ENCODE measurements at regions not wholly inside any gene's neighbourhood (a gene's known extent, or its start where the extent isn't known, plus 50 kb on each side); places are given as distances from the start of the nearest gene placed in this dataset.

DNA sequence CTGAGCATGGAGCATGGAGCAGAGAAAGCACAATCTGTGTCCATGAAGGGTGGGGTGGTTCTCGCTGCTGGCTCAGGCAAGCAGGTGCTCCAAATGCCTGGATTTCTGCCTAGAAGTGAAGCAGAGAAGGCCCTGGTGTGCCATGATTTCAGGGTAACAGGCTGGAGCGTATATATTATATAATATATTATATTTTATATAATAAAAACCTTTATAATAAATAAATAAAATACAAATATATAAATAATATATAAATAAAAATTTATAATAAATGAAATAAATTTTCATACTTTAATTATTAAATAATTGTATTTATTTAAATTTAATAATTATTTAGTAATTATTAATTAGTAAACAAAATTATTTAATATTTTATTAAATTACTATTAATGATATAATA, 707.4 kb upstream of the COX7C start:
- DNase-seq (ENCODE audit: low spot score in 2 of 2), result no peak
- TF ChIP-seq POLR2A (IDR thresholded peaks at IDR 0.05), result no peak
- TF ChIP-seq, protein P1, sequence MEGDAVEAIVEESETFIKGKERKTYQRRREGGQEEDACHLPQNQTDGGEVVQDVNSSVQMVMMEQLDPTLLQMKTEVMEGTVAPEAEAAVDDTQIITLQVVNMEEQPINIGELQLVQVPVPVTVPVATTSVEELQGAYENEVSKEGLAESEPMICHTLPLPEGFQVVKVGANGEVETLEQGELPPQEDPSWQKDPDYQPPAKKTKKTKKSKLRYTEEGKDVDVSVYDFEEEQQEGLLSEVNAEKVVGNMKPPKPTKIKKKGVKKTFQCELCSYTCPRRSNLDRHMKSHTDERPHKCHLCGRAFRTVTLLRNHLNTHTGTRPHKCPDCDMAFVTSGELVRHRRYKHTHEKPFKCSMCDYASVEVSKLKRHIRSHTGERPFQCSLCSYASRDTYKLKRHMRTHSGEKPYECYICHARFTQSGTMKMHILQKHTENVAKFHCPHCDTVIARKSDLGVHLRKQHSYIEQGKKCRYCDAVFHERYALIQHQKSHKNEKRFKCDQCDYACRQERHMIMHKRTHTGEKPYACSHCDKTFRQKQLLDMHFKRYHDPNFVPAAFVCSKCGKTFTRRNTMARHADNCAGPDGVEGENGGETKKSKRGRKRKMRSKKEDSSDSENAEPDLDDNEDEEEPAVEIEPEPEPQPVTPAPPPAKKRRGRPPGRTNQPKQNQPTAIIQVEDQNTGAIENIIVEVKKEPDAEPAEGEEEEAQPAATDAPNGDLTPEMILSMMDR (IDR thresholded peaks at IDR 0.05), result no peak
- WGBS, 2 donors, result 91% methylated on average over 2 of the region's 2 CpGs
- intact Hi-C loops (cut with DNase I; ENCODE audit: low total_unique reads), result no loop called here
- no peak overlapping the region for H3K4me3 ChIP-seq (ENCODE audit: low read depth, poor library complexity, severe bottlenecking)

DNA sequence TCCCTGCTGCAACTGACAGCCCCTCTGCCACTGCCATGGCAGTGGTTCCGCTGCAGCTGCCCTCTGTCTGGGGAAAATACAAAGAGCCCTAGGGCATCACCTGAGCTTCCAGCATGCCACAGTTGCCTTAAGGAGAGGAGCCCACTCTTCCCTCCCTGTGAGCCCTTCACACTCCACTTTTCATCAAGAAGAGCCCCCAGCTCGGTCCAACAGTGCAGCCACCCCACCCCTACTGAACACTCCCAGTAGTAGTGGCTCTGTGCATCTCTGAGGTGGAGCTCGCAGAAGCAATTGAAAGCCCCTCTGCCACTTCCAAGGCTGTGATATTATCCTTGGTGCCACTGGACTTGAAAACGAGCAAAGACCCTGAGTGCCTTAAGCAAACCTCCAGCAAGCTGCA, 696.8 kb upstream of the COX7C start:
- intact Hi-C loops (cut with DNase I; ENCODE audit: low total_unique reads), result no loop called here
- no peak for DNase-seq (ENCODE audit: low spot score in 2 of 2)
- H3K4me3 ChIP-seq (ENCODE audit: low read depth, poor library complexity, severe bottlenecking), result no peak overlapping the region
- no peak for TF ChIP-seq POLR2A (IDR thresholded peaks at IDR 0.05)
- TF ChIP-seq, protein P1 (IDR thresholded peaks at IDR 0.05), result no peak
- 71 to 88% methylated on average over 4 of the region's 4 CpGs for WGBS, 2 donors

DNA sequence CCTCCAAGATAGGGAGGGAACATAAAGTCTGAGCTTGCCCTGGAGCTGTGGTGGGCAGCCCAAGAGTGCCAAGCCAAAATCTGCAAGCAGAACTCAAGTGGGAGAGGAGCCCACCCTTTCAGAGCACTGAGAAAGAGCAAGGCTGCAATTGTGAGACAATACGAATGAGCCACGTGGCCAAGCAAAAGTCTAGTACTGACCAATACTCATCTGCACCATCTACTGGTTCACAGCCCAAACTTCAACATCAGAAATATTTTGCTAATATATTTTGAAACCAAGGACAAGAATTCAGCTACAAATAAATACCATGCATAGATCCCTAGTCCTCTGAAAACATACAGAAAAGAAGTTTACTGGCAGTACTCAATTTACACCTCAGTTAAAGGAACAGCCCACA, 696.2 kb upstream of the COX7C start:
- intact Hi-C loops (cut with DNase I; ENCODE audit: low total_unique reads), result no loop called here
- TF ChIP-seq, protein P1 (IDR thresholded peaks at IDR 0.05), result no peak
- TF ChIP-seq POLR2A (IDR thresholded peaks at IDR 0.05), result no peak
- whole genome bisulfite sequencing, 2 donors, result 31 to 65% methylated on average over 2 of the region's 2 CpGs

DNA sequence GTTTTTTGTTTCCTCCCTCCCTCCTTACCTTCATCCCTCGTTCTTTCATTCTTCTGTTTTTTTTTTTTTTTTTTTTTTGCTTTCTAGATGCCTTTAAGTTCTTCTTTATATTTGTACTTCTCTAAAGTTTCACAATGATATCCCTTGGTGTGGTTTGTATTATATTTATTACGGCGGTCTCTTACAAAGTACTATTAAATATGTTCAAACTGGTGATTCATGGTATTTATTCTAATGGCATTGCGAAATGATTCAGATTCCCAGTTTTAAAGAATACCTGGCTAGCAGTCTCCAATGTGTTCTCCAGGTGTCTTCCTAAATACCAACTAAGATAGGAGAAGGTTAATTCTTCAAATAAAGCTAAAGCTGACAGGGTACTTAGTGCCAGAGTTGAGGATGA, 690.1 kb upstream of the COX7C start:
- no peak for DNase-seq (ENCODE audit: low spot score in 2 of 2)
- TF ChIP-seq POLR2A (IDR thresholded peaks at IDR 0.05), result no peak
- TF ChIP-seq, protein P1 (IDR thresholded peaks at IDR 0.05), result no peak
- no peak overlapping the region for H3K4me3 ChIP-seq (ENCODE audit: low read depth, poor library complexity, severe bottlenecking)
- WGBS, 2 donors, result 82 to 86% methylated on average over 4 of the region's 4 CpGs
- intact Hi-C loops (cut with DNase I; ENCODE audit: low total_unique reads), result no loop called here

More for the DNA sequence above, 696.2 kb upstream of the COX7C start:
- no peak for DNase-seq (ENCODE audit: low spot score in 2 of 2)
- H3K4me3 ChIP-seq (ENCODE audit: low read depth, poor library complexity, severe bottlenecking), result no peak overlapping the region

DNA sequence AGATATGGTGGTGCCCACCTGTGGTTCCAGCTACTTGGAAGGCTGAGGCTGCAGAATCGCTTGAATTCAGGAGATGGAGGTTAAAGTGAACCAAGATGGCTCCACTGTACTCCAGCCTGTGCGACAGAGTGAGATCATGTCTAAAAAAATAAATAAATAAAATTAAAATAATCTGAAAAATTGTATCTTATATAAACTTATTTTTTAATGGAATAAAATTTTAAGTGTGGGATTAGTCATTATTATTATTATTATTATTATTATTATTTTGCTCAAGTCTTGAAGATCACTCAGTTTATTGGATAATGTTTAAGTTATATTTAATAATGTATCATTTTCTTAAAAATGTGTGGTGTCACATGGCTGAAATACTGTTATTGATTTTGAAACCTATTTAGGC, 688.0 kb upstream of the COX7C start:
- no peak for TF ChIP-seq POLR2A (IDR thresholded peaks at IDR 0.05)
- TF ChIP-seq, protein P1 (IDR thresholded peaks at IDR 0.05), result no peak
- DNase-seq (ENCODE audit: low spot score in 2 of 2), result no peak
- WGBS, 2 donors, result 91 to 95% methylated on average over 2 of the region's 2 CpGs
- no peak overlapping the region for H3K4me3 ChIP-seq (ENCODE audit: low read depth, poor library complexity, severe bottlenecking)
- intact Hi-C loops (cut with DNase I; ENCODE audit: low total_unique reads), result no loop called here

DNA sequence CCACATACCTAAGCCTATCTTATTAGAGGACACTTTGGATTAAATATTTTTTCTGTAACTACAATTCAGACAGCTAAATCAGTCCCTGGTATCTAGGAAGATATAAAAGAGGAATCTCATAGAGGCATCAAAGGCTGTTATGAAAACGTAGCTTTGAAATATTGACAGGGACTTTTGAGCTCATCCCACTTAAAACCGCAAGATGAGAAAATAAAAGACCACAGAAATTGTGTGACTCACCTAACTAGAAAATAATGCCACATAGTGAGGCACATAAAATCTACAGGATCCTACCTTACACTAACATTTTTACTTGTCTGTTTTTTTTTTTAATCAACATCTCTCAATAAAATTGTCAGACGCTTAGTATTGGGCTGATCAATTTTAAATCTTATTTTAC, 686.5 kb upstream of the COX7C start:
- intact Hi-C loops (cut with DNase I; ENCODE audit: low total_unique reads), result no loop called here
- no peak overlapping the region for H3K4me3 ChIP-seq (ENCODE audit: low read depth, poor library complexity, severe bottlenecking)
- WGBS, 2 donors, result 78 to 81% methylated on average over 3 of the region's 3 CpGs

More for the DNA sequence above, 686.5 kb upstream of the COX7C start:
- no peak for DNase-seq (ENCODE audit: low spot score in 2 of 2)
- no peak for TF ChIP-seq POLR2A (IDR thresholded peaks at IDR 0.05)
